A549 (cell line): ENCODE measurements at regions not wholly inside any gene's neighbourhood (a gene's known extent, or its start where the extent isn't known, plus 50 kb on each side); places are given as distances from the start of the nearest gene placed in this dataset.

ENCODE experiments used
- ATAC-seq, 2 experiments: fragments of 200-7000 bp in 1 of 2; fragments of >200 bp in 1 of 2; cut with Nextera tagmentation in 1 of 2; cut with Tn5 transposase in 1 of 2; 3 replicates each; pipeline versions ENCODE4 v1.8.0 to v1.9.1; 2018 to 2020; ENCODE audit warnings: mild to moderate bottlenecking in 1 of 2, moderate library complexity in 1 of 2
- CTCF ChIA-PET: fragments of 300-600 bp; sonication (Branson Sonifier 250); formaldehyde crosslinking; extraction: SDS; loops from one replicate; lab custom pipeline; 2021; ENCODE audit warnings: antibody characterized with exemption, inconsistent platforms; lab: Yijun Ruan, JAX
- POLR2A ChIA-PET: fragments of 350-600 bp; formaldehyde crosslinking; extraction: SDS; loops from one replicate; lab custom pipeline; 2021; ENCODE audit warnings: antibody characterized with exemption, inconsistent platforms; lab: Yijun Ruan, JAX
- DNase-seq, 2 experiments: peaks; one replicate each; pipeline versions ENCODE4 v3.0.0 to v3.0.0-alpha.2; 2011 to 2016; ENCODE audit warnings: low read depth in 1 of 2, low spot score in 1 of 2
- FAIRE-seq: peaks from 2 replicates; lab custom pipeline; 2011; peaks lifted over from hg19 to GRCh38; lab: Jason Lieb, UNC
- H3K27ac ChIP-seq, 2 experiments: fragments of >200 bp; sonication (Bioruptor Twin); formaldehyde crosslinking; 3 replicates each; pipeline ENCODE4 v1.5.1; 2016 to 2017
- H3K4me1 ChIP-seq: fragments of >200 bp; sonication (Bioruptor Twin); formaldehyde crosslinking; 3 replicates; pipeline ENCODE4 v1.6.1; 2016
- H3K4me2 ChIP-seq: fragments of >200 bp; sonication (Bioruptor Twin); formaldehyde crosslinking; 3 replicates; pipeline ENCODE4 v1.6.1; 2016
- H3K4me3 ChIP-seq: fragments of >200 bp; sonication (Bioruptor Twin); formaldehyde crosslinking; 3 replicates; pipeline ENCODE4 v1.5.1; 2016
- H3K9me3 ChIP-seq: fragments of >200 bp; sonication (Bioruptor Twin); formaldehyde crosslinking; 3 replicates; pipeline ENCODE4 v1.6.1; 2016
- CBX8 ChIP-seq: fragments of 200-600 bp; sonication (generic); IDR thresholded peaks from 2 replicates; pipeline ENCODE4 v1.6.1; 2016
- CHD2 ChIP-seq: fragments of 150-350 bp; IDR thresholded peaks from 2 replicates; pipeline ENCODE4 v1.6.1; 2014; ENCODE audit warnings: low read length; ENCODE audit not compliant: partially characterized antibody
- EHMT2 ChIP-seq: fragments of 200-600 bp; sonication (generic); IDR thresholded peaks from 2 replicates; pipeline ENCODE4 v1.6.1; 2016; ENCODE audit warnings: antibody characterized with exemption, low read depth, mild to moderate bottlenecking, moderate library complexity
- FOSB ChIP-seq: fragments of 250-450 bp; sonication (Bioruptor Pico); IDR thresholded peaks from 2 replicates; pipeline ENCODE4 v1.5.0; 2020; ENCODE audit warnings: mild to moderate bottlenecking, moderate library complexity
- FOXS1 ChIP-seq: fragments of 250-450 bp; sonication (Bioruptor Pico); IDR thresholded peaks from 2 replicates; pipeline ENCODE4 v1.5.0; 2020; ENCODE audit warnings: mild to moderate bottlenecking, moderate library complexity
- HEYL ChIP-seq: fragments of 250-450 bp; sonication (Bioruptor Pico); IDR thresholded peaks from 2 replicates; pipeline ENCODE4 v1.8.0; 2021; ENCODE audit warnings: mild to moderate bottlenecking, moderate library complexity
- HOXB5 ChIP-seq: fragments of 250-450 bp; sonication (Bioruptor Pico); IDR thresholded peaks from 2 replicates; pipeline ENCODE4 v1.5.0; 2020; ENCODE audit warnings: mild to moderate bottlenecking, moderate library complexity
- JUNB ChIP-seq: fragments of >200 bp; sonication (Bioruptor Twin); formaldehyde crosslinking; IDR thresholded peaks from 2 replicates; pipeline ENCODE4 v1.6.1; 2016
- KDM1A ChIP-seq: fragments of 200-600 bp; sonication (generic); IDR thresholded peaks from 2 replicates; pipeline ENCODE4 v1.6.1; 2016; ENCODE audit warnings: low read depth, mild to moderate bottlenecking
- MAZ ChIP-seq: fragments of 150-350 bp; IDR thresholded peaks from 2 replicates; pipeline ENCODE4 v1.6.1; 2014; ENCODE audit warnings: antibody characterized with exemption, low read depth, low read length, borderline replicate concordance
- NPAS2 ChIP-seq: fragments of 250-450 bp; sonication (Bioruptor Pico); IDR thresholded peaks from 2 replicates; pipeline ENCODE4 v1.8.0; 2022; ENCODE audit warnings: mild to moderate bottlenecking, moderate library complexity, borderline replicate concordance
- POLR2AphosphoS2 ChIP-seq: conservative IDR thresholded peaks from 2 replicates; pipeline ENCODE4 v1.6.1; 2012; ENCODE audit warnings: low read length, improper control_type of control experiment, inconsistent platforms
- RFX5 ChIP-seq: fragments of 450-650 bp; IDR thresholded peaks from 2 replicates; pipeline ENCODE4 v1.7.1; 2014; ENCODE audit warnings: antibody characterized with exemption, mild to moderate bottlenecking, moderate library complexity
- SREBF2 ChIP-seq: fragments of 450-650 bp; IDR thresholded peaks from 2 replicates; pipeline ENCODE4 v1.6.1; 2014; ENCODE audit warnings: mild to moderate bottlenecking, moderate library complexity
- TP53 ChIP-seq: fragments of 250-450 bp; sonication (Bioruptor Pico); IDR thresholded peaks from 2 replicates; pipeline ENCODE4 v1.5.0; 2021; ENCODE audit warnings: mild to moderate bottlenecking, moderate library complexity
- ZFP36 ChIP-seq: fragments of 450-650 bp; IDR thresholded peaks from 2 replicates; pipeline ENCODE4 v1.6.1; 2014; ENCODE audit warnings: borderline replicate concordance; ENCODE audit not compliant: partially characterized antibody
- WGBS: methylation state at CpG from one replicate; pipeline ENCODE4 v1.1.6; 2017; ENCODE audit errors: missing lambda C conversion rate; 5-methylcytosine and 5-hydroxymethylcytosine counted together
- TF ChIP-seq, protein P1 (sequence below): fragments of >200 bp; sonication (Bioruptor Twin); formaldehyde crosslinking; IDR thresholded peaks from 3 replicates; pipeline ENCODE4 v1.6.1; 2016
- TF ChIP-seq, protein P2 (sequence below): fragments of 250-450 bp; sonication (Bioruptor Pico); IDR thresholded peaks from 2 replicates; pipeline ENCODE4 v1.5.0; 2020; ENCODE audit warnings: low read depth, mild to moderate bottlenecking, moderate library complexity
- TF ChIP-seq, protein P3 (sequence below): fragments of 450-650 bp; IDR thresholded peaks from 2 replicates; pipeline ENCODE4 v1.6.1; 2014; ENCODE audit warnings: antibody characterized with exemption

DNA sequence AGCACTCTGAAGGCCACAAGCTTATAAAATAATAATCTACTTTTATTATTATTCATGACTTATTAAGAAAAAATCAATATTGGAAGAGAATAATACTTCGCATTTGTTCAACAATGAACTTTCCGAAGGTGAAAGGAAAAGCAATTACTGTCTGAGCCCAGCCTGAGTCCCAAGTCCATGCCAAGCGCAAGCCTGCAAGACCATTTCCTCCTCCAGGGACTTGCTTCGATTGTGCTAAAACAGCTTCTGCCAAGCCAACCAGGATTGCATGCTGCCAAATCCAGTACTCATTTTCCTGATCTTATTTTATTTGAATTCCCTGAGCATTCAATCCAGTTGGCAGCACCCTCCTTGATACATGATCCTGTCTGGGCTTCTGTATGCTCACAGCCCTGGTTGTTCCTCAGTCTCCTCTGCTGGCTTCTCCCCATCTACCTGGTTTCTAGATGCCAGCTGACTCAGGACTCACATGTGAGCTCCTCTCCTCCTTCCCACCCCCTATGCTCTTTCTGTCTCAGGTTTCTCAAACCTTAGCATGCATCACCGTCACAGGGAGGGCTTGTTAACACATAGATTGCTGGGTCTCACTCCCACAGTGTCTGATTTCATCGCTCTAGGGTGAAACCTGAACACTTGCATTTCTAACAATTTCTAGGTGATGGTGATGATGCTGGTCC is 55.9 kb upstream of the PSMF1 start:
- Histone ChIP-seq H3K27ac (no peak overlapping the region), H3K9me3 (peaks cover 9% of the 10 kb centered on the region; the same call in 2 of the 3 replicates), H3K4me3 (no peak overlapping the region), H3K4me2 (no peak overlapping the region), H3K4me1 (no peaks in the 10 kb centered on the region)
- DNase-seq, result no peak
- whole genome bisulfite sequencing, result 42% methylated on average over 6 of the region's 6 CpGs
- ATAC-seq, result no peak
- TF ChIP-seq JUNB (no peak), SREBF2 (no peak), NPAS2 (no peak), FOXS1 (no peak), HEYL (CRISPR knock-in tag) (no peak), ZFP36 (no peak), MAZ (no peak), TP53 (CRISPR knock-in tag) (no peak), EHMT2 (no peak), HOXB5 (CRISPR knock-in tag) (no peak), CBX8 (no peak), POLR2AphosphoS2 (no peak), RFX5 (no peak), CHD2 (no peak), KDM1A (no peak), FOSB (CRISPR knock-in tag) (no peak)
- TF ChIP-seq, protein P1, sequence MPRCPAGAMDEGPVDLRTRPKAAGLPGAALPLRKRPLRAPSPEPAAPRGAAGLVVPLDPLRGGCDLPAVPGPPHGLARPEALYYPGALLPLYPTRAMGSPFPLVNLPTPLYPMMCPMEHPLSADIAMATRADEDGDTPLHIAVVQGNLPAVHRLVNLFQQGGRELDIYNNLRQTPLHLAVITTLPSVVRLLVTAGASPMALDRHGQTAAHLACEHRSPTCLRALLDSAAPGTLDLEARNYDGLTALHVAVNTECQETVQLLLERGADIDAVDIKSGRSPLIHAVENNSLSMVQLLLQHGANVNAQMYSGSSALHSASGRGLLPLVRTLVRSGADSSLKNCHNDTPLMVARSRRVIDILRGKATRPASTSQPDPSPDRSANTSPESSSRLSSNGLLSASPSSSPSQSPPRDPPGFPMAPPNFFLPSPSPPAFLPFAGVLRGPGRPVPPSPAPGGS, result no peak
- TF ChIP-seq, protein P2, sequence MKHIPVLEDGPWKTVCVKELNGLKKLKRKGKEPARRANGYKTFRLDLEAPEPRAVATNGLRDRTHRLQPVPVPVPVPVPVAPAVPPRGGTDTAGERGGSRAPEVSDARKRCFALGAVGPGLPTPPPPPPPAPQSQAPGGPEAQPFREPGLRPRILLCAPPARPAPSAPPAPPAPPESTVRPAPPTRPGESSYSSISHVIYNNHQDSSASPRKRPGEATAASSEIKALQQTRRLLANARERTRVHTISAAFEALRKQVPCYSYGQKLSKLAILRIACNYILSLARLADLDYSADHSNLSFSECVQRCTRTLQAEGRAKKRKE (CRISPR knock-in tag), result no peak
- TF ChIP-seq, protein P3, sequence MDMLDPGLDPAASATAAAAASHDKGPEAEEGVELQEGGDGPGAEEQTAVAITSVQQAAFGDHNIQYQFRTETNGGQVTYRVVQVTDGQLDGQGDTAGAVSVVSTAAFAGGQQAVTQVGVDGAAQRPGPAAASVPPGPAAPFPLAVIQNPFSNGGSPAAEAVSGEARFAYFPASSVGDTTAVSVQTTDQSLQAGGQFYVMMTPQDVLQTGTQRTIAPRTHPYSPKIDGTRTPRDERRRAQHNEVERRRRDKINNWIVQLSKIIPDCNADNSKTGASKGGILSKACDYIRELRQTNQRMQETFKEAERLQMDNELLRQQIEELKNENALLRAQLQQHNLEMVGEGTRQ, result no peak
- POLR2A ChIA-PET, result no interaction called here
- CTCF ChIA-PET, result interaction anchor here (2.9 kb wide), 1 partner anchor 46 kb away, joined by 10 read pairs; no protein-coding TSS in a partner anchor
- FAIRE-seq, result no peak
